ENCODE measurements at regions not wholly inside any gene's neighbourhood (a gene's known extent, or its start where the extent isn't known, plus 50 kb on each side); places are given as distances from the start of the nearest gene placed in this dataset.

DNA sequence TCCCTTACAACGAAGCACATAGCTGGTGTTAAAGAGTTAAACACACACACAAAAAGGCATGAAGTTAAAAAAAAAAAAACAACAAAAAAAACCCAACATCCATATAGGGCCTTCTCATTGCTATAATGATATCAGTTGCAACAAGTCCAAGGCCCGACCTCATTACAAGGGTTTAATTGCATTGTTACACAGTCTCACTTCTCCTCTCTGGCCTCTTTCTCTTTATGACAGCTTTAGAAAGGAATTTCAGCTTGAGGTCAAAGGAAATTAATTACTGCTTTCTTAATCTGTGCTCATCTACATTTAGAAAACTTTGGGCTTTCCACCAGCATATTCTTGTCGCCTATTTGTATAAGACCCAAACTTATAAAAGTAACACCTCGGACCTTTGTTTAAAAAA, 342.1 kb downstream of the NR2F2 start:
- Histone ChIP-seq H3K4me2 (ENCODE audit: extremely low read depth, insufficient read depth, low read length) (no peak overlapping the region), H3K9me3 (ENCODE audit: control insufficient read depth, insufficient read depth, low read depth, low read length) (no peaks in the 10 kb centered on the region), H3K36me3 (ENCODE audit: control insufficient read depth, insufficient read depth, low read length) (no peaks in the 10 kb centered on the region), H3K79me2 (ENCODE audit: control insufficient read depth, insufficient read depth, low read length) (no peaks in the 10 kb centered on the region), H3K4me1 (ENCODE audit: control insufficient read depth, extremely low read depth, insufficient read depth, low read length) (no peaks in the 10 kb centered on the region), H3K9ac (ENCODE audit: insufficient read depth, low read length) (no peak overlapping the region), H2AFZ (ENCODE audit: low read length) (no peak overlapping the region), H3K4me3 (replicated peaks in 1 of 4; ENCODE audit: control extremely low read depth in 1 of 4, insufficient read depth in 1 of 4, low read depth in 3 of 4, low read length in 4 of 4) (no peak overlapping the region), H4K20me1 (ENCODE audit: control insufficient read depth, extremely low read depth, insufficient read depth, low read length) (no peaks in the 10 kb centered on the region), H3K27me3 (ENCODE audit: control insufficient read depth, insufficient read depth, low read length) (no peaks in the 10 kb centered on the region), H3K27ac (ENCODE audit: insufficient read depth, low read length) (no peak overlapping the region)
- TF ChIP-seq, protein P1, sequence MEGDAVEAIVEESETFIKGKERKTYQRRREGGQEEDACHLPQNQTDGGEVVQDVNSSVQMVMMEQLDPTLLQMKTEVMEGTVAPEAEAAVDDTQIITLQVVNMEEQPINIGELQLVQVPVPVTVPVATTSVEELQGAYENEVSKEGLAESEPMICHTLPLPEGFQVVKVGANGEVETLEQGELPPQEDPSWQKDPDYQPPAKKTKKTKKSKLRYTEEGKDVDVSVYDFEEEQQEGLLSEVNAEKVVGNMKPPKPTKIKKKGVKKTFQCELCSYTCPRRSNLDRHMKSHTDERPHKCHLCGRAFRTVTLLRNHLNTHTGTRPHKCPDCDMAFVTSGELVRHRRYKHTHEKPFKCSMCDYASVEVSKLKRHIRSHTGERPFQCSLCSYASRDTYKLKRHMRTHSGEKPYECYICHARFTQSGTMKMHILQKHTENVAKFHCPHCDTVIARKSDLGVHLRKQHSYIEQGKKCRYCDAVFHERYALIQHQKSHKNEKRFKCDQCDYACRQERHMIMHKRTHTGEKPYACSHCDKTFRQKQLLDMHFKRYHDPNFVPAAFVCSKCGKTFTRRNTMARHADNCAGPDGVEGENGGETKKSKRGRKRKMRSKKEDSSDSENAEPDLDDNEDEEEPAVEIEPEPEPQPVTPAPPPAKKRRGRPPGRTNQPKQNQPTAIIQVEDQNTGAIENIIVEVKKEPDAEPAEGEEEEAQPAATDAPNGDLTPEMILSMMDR (conservative IDR thresholded peaks at IDR 0.05 in 1 of 2, IDR thresholded peaks at IDR 0.05 in 1 of 2; ENCODE audit: low read depth in 1 of 2, low read length in 2 of 2): no peak
- TF ChIP-seq EZH2 (IDR thresholded peaks at IDR 0.05; ENCODE audit: low read length, missing control alignments): no peak
- no peak for DNase-seq (ENCODE audit: low read depth in 2 of 2)

- H3K9me3 ChIP-seq (ENCODE audit: control insufficient read depth, insufficient read depth, low read depth, low read length): no peaks in the 10 kb centered on the region
- TF ChIP-seq, protein P1 (conservative IDR thresholded peaks at IDR 0.05 in 1 of 2, IDR thresholded peaks at IDR 0.05 in 1 of 2; ENCODE audit: low read depth in 1 of 2, low read length in 2 of 2): no peak
- no peak for TF ChIP-seq EZH2 (IDR thresholded peaks at IDR 0.05; ENCODE audit: low read length, missing control alignments)
- no peak overlapping the region for H3K4me3 ChIP-seq (replicated peaks in 1 of 4; ENCODE audit: control extremely low read depth in 1 of 4, insufficient read depth in 1 of 4, low read depth in 3 of 4, low read length in 4 of 4)
- DNase-seq (ENCODE audit: low read depth in 2 of 2): no peak
- no peaks in the 10 kb centered on the region for H3K4me1 ChIP-seq (ENCODE audit: control insufficient read depth, extremely low read depth, insufficient read depth, low read length)
- H2AFZ ChIP-seq (ENCODE audit: low read length): no peak overlapping the region
- no peak overlapping the region for H3K9ac ChIP-seq (ENCODE audit: insufficient read depth, low read length)
- H4K20me1 ChIP-seq (ENCODE audit: control insufficient read depth, extremely low read depth, insufficient read depth, low read length): no peaks in the 10 kb centered on the region
- H3K36me3 ChIP-seq (ENCODE audit: control insufficient read depth, insufficient read depth, low read length): no peaks in the 10 kb centered on the region
- no peaks in the 10 kb centered on the region for H3K79me2 ChIP-seq (ENCODE audit: control insufficient read depth, insufficient read depth, low read length)
- no peak overlapping the region for H3K27ac ChIP-seq (ENCODE audit: insufficient read depth, low read length)
- H3K4me2 ChIP-seq (ENCODE audit: extremely low read depth, insufficient read depth, low read length): no peak overlapping the region
- H3K27me3 ChIP-seq (ENCODE audit: control insufficient read depth, insufficient read depth, low read length): no peaks in the 10 kb centered on the region
Observed at GRCh38 chr15:96678386-96678785, 347.9 kb downstream of the NR2F2 start.

DNA sequence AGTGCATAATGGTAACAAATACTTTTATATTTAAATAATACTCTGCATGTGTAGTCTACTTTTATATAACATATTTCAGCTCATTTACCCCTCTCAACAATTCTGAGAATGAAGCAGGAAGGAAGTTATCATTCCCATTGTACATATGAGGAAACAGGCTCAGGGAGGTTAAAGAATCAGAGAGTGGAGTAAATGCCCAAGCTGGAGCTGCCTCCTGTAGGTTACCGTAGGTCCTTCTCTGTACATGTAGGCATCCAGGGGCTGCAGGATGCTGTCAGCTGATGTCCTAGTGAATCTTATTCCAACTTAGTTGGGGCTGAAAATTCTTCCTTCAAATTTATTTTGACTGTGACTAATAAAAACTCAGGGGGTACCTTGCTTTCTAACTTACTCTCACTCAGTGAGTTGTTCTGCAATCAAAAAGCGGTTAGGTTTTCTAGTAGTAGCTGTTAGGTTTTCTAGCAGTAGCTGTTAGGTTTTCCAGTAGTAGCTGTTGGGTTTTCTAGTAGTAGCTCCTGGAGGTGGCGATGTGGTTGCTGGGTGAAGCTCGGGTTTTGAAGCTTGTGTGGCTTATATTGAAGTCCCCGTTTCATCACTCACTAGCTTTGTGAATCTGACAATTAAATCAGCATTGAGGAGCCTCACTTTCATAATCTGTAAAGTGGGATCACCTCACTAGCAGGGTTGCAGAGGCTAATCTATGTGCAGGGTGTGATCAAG, 357.0 kb downstream of the NR2F2 start:
- Histone ChIP-seq H3K27ac (ENCODE audit: insufficient read depth, low read length) (no peak overlapping the region), H3K4me1 (ENCODE audit: control insufficient read depth, extremely low read depth, insufficient read depth, low read length) (no peaks in the 10 kb centered on the region), H4K20me1 (ENCODE audit: control insufficient read depth, extremely low read depth, insufficient read depth, low read length) (no peaks in the 10 kb centered on the region), H3K4me3 (replicated peaks in 1 of 4; ENCODE audit: control extremely low read depth in 1 of 4, insufficient read depth in 1 of 4, low read depth in 3 of 4, low read length in 4 of 4) (no peak overlapping the region), H3K27me3 (ENCODE audit: control insufficient read depth, insufficient read depth, low read length) (no peaks in the 10 kb centered on the region), H3K9ac (ENCODE audit: insufficient read depth, low read length) (no peak overlapping the region), H3K36me3 (ENCODE audit: control insufficient read depth, insufficient read depth, low read length) (no peaks in the 10 kb centered on the region), H3K4me2 (ENCODE audit: extremely low read depth, insufficient read depth, low read length) (no peak overlapping the region), H3K79me2 (ENCODE audit: control insufficient read depth, insufficient read depth, low read length) (no peaks in the 10 kb centered on the region), H3K9me3 (ENCODE audit: control insufficient read depth, insufficient read depth, low read depth, low read length) (no peaks in the 10 kb centered on the region), H2AFZ (ENCODE audit: low read length) (no peak overlapping the region)
- DNase-seq (ENCODE audit: low read depth in 2 of 2): no peak
- no peak for TF ChIP-seq EZH2 (IDR thresholded peaks at IDR 0.05; ENCODE audit: low read length, missing control alignments)
- TF ChIP-seq, protein P1 (conservative IDR thresholded peaks at IDR 0.05 in 1 of 2, IDR thresholded peaks at IDR 0.05 in 1 of 2; ENCODE audit: low read depth in 1 of 2, low read length in 2 of 2): no peak

All from fibroblast of lung (primary cell).